Ascending aorta (tissue), 2 donors: ENCODE measurements at regions not wholly inside any gene's neighbourhood (a gene's known extent, or its start where the extent isn't known, plus 50 kb on each side); places are given as distances from the start of the nearest gene placed in this dataset.

Experiments used
- DNase-seq, 2 donors: peaks; one replicate each; pipeline ENCODE4 v3.0.0-alpha.2; 2019; ENCODE audit warnings: low spot score in 2 of 2
- H3K27ac ChIP-seq, 2 donors: fragments of 200-600 bp; sonication (generic); one replicate each; pipeline ENCODE4 v1.5.1; 2016 to 2017; ENCODE audit warnings: mild to moderate bottlenecking in 1 of 2
- H3K27me3 ChIP-seq: fragments of 200-600 bp; sonication (generic); one replicate; pipeline ENCODE4 v1.5.1; 2017
- H3K36me3 ChIP-seq, 2 donors: fragments of 200-600 bp; sonication (generic); one replicate each; pipeline ENCODE4 v1.5.1; 2016
- H3K4me1 ChIP-seq, 2 donors: fragments of 200-600 bp; sonication (generic); one replicate each; pipeline ENCODE4 v1.5.1; 2016 to 2017; ENCODE audit warnings: mild to moderate bottlenecking in 1 of 2
- H3K4me3 ChIP-seq, 2 donors: fragments of 200-600 bp; sonication (generic); one replicate each; pipeline ENCODE4 v1.5.1; 2016 to 2017; ENCODE audit warnings: mild to moderate bottlenecking in 1 of 2
- H3K9me3 ChIP-seq, 2 donors: fragments of 200-600 bp; sonication (generic); one replicate each; pipeline ENCODE4 v1.5.1; 2016
- intact Hi-C: fragments of 100-400 bp; cut with DNase I; formaldehyde crosslinking; loops from one replicate; pipeline ENCODE4 v1.15.1; 2023
- TF ChIP-seq, protein P1 (sequence below), 3 experiments: fragments of 200-600 bp in 2 of 3; fragments of 450-650 bp in 1 of 3; sonication (generic) in 2 of 3; IDR thresholded peaks; one replicate each; pipeline ENCODE4 v1.5.1; 2016 to 2019; ENCODE audit warnings: antibody characterized with exemption in 3 of 3, mild to moderate bottlenecking in 1 of 3, moderate library complexity in 1 of 3

DNA sequence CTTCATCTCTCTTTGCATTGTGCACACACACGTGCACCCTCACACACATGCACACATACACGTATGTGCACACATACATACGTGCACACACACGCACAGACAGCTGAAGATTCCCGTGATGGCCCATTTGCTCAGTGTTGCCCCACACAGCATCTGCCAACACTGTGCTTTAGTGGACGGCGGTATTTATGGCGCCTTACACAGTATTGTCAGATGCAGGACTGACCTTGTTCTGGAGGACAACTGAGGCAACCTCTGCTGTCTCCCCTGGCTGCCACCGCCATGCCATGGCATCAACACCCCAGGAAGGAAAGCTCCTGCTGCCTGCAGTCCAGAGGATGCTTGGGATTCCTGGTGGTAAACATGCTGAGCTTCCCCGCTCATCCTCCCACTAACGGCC is 316.4 kb downstream of the TEX29 start:
- Histone ChIP-seq H3K4me3 (no peak overlapping the region), H3K36me3 (no peaks in the 10 kb centered on the region), H3K4me1 (no peaks in the 10 kb centered on the region), H3K27ac (no peak overlapping the region), H3K9me3 (no peaks in the 10 kb centered on the region), H3K27me3 (no peaks in the 10 kb centered on the region)
- intact Hi-C loops, result no loop called here
- DNase-seq, result no peak
- TF ChIP-seq, protein P1, sequence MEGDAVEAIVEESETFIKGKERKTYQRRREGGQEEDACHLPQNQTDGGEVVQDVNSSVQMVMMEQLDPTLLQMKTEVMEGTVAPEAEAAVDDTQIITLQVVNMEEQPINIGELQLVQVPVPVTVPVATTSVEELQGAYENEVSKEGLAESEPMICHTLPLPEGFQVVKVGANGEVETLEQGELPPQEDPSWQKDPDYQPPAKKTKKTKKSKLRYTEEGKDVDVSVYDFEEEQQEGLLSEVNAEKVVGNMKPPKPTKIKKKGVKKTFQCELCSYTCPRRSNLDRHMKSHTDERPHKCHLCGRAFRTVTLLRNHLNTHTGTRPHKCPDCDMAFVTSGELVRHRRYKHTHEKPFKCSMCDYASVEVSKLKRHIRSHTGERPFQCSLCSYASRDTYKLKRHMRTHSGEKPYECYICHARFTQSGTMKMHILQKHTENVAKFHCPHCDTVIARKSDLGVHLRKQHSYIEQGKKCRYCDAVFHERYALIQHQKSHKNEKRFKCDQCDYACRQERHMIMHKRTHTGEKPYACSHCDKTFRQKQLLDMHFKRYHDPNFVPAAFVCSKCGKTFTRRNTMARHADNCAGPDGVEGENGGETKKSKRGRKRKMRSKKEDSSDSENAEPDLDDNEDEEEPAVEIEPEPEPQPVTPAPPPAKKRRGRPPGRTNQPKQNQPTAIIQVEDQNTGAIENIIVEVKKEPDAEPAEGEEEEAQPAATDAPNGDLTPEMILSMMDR (IDR thresholded peaks at IDR 0.05), result no peak

DNA sequence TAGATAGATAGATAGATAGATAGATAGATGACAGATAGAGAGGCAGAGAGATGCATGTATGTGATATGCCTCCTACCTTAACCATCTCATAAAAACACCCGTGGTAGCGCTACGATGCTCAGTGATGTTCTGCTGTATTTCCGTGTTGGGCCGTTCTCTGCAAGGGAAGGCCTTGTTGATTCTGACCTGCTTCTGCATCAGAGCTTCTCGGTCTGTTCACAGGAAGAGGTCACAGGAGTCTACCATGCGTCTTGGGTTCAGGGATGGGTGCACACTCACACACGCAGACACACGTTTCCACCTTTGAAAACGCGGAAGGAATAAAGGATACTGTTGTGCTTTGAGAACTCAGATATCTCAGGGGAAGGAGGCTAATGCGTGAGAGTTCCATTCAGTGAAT is 316.9 kb downstream of the TEX29 start:
- Histone ChIP-seq H3K27me3 (no peaks in the 10 kb centered on the region), H3K36me3 (no peaks in the 10 kb centered on the region), H3K27ac (no peak overlapping the region), H3K4me3 (no peak overlapping the region), H3K4me1 (no peaks in the 10 kb centered on the region), H3K9me3 (no peaks in the 10 kb centered on the region)
- no peak for DNase-seq
- intact Hi-C loops, result no loop called here
- TF ChIP-seq, protein P1 (IDR thresholded peaks at IDR 0.05), result no peak

DNA sequence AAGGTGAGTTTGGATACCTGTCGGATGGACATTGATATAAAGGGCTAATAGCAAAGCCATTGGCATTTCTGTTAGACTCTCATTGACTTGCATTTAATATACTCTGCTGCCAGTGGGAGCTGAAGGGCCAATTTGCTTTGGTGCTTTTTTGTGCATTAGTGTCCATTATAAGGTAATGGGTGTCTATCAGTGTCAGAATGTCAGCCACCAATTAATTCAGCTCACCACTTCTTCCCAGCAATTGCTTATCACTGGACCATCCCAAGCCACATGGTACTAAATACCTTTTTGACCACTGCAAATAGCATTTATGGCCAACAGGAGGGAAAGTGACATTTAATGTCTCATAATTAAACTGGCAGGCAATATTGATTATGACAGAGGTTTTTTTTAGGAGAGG is 317.8 kb downstream of the TEX29 start:
- Histone ChIP-seq H3K4me1 (no peaks in the 10 kb centered on the region), H3K36me3 (no peaks in the 10 kb centered on the region), H3K4me3 (no peak overlapping the region), H3K9me3 (no peaks in the 10 kb centered on the region), H3K27ac (no peak overlapping the region), H3K27me3 (no peaks in the 10 kb centered on the region)
- no peak for DNase-seq
- TF ChIP-seq, protein P1 (IDR thresholded peaks at IDR 0.05), result no peak
- intact Hi-C loops, result no loop called here

DNA sequence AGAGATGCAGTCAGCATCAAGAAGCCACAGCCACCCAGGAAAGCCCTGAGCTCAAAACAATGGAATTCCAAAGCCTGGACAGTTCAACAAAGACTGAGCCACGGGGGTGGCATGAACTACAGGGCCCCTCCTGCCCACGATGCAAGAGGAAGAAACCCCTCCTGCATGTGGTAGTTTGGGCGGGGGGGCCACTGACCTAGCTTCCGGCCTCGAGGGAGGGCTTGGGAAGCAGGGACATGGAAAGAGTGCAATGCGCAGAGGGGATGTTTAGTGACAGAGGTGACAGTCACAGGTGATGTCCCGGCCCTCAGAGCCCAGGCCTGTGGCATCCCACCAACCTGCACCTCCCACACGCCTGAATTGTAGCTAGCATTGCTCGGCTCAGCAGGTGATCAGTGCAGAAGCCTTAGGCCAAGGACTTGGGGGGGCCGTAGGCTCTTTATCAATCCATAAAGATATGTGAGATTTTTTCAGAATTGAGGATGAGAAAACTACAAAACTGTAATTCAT is 318.8 kb downstream of the TEX29 start:
- no peak overlapping the region for H3K27ac ChIP-seq
- TF ChIP-seq, protein P1 (IDR thresholded peaks at IDR 0.05), result no peak
- no peak for DNase-seq
- no peaks in the 10 kb centered on the region for H3K27me3 ChIP-seq
- H3K36me3 ChIP-seq, result no peaks in the 10 kb centered on the region
- intact Hi-C loops, result no loop called here
- H3K4me1 ChIP-seq, result no peaks in the 10 kb centered on the region
- H3K9me3 ChIP-seq, result no peaks in the 10 kb centered on the region
- H3K4me3 ChIP-seq, result no peak overlapping the region

DNA sequence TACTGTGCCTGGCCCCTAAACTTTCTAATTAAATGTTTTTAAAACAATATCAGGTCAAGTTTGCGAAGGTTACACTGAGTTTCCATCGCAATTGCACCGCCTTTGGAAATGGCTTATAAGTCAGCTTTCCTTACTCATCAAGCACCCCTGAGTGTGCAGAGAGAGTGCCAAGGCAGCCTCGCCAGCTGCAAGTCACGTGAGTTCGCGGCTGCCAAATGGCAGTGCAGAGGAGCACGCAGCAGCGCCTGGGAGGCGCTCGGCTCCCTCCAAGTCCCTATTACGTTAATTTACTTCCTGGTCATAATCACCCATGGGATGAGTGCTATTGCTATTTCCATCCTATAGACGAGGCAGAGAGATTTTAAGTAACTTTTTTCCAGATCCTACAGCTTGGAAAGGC is 319.6 kb downstream of the TEX29 start:
- peak in 1 of 2 donors; percentile 39 for DNase-seq
- Histone ChIP-seq H3K4me3 (no peak overlapping the region), H3K27ac (no peak overlapping the region), H3K27me3 (no peaks in the 10 kb centered on the region), H3K36me3 (no peaks in the 10 kb centered on the region), H3K4me1 (no peaks in the 10 kb centered on the region), H3K9me3 (no peaks in the 10 kb centered on the region)
- intact Hi-C loops, result no loop called here
- TF ChIP-seq, protein P1 (IDR thresholded peaks at IDR 0.05), result no peak

DNA sequence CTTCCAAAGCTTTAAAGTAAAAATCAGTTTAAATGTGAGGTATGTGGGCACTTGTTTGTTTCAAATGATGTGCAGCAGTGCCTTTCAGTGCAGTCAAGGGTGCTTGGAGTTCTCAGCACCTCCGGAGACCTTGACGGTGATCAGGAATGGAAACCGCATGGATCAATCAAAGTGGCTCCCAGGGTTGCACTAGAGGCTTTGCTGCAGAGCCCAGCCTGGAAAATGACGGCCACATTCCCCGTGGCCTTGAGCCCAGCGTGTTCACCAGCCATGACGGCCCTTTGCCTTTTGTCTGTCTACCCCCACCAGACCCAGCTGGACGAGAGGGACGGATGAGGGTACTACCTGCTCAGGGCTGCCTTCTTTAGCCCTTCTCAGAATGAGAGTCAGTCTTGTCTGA is 320.0 kb downstream of the TEX29 start:
- peak in 1 of 2 donors; percentile 49 for DNase-seq
- TF ChIP-seq, protein P1 (IDR thresholded peaks at IDR 0.05), result no peak
- Histone ChIP-seq H3K27me3 (no peaks in the 10 kb centered on the region), H3K9me3 (no peaks in the 10 kb centered on the region), H3K27ac (no peak overlapping the region), H3K36me3 (no peaks in the 10 kb centered on the region), H3K4me1 (no peaks in the 10 kb centered on the region), H3K4me3 (no peak overlapping the region)
- intact Hi-C loops, result no loop called here
